ENCODE measurements at regions not wholly inside any gene's neighbourhood (a gene's known extent, or its start where the extent isn't known, plus 50 kb on each side); places are given as distances from the start of the nearest gene placed in this dataset.

- no peak for DNase-seq (ENCODE audit: low read depth)
- no peak overlapping the region for H3K4me3 ChIP-seq (ENCODE audit: low read depth, low read length)
Observed at GRCh38 chr11:121842192-121842585, 273.8 kb downstream of the BLID start.

DNA sequence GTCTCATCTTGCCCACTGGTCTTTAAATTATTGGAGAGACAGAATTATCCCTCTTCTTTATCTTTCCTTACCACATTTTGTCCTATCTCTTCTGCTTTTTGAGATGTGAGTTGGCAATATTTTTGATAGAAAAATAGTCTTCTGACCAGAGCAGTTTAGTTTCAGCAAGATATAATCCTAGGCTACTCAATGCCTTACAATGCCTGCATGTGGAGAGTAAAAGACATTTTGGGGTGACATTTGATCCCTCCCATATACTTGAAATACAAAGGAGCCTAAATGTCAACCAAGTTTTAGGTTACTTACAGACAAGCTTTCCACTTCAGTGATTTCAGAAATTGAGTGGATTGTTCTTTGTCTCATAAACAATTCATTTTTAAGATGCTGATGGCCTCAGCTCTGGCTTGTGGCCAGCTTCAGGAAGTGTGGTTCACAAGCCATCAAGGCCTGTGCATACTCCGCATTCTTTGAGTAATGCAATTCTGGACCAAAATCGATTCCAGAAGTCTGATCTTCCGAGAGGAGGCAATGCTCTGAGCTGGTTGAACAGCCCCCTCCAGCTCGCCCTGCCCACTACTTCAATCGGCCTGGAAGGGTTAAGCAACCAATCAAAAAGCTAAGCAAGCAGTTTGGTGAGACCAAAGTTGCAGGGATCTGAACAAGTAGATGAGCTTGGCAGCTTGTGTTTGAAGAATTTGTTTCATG is 274.4 kb downstream of the BLID start:
- H3K4me3 ChIP-seq (ENCODE audit: low read depth, low read length) = no peak overlapping the region
- TF ChIP-seq, protein P1, sequence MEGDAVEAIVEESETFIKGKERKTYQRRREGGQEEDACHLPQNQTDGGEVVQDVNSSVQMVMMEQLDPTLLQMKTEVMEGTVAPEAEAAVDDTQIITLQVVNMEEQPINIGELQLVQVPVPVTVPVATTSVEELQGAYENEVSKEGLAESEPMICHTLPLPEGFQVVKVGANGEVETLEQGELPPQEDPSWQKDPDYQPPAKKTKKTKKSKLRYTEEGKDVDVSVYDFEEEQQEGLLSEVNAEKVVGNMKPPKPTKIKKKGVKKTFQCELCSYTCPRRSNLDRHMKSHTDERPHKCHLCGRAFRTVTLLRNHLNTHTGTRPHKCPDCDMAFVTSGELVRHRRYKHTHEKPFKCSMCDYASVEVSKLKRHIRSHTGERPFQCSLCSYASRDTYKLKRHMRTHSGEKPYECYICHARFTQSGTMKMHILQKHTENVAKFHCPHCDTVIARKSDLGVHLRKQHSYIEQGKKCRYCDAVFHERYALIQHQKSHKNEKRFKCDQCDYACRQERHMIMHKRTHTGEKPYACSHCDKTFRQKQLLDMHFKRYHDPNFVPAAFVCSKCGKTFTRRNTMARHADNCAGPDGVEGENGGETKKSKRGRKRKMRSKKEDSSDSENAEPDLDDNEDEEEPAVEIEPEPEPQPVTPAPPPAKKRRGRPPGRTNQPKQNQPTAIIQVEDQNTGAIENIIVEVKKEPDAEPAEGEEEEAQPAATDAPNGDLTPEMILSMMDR (IDR thresholded peaks at IDR 0.05; ENCODE audit: insufficient read depth, low read depth, low read length) = no peak

More at GRCh38 chr11:121842192-121842585, 273.8 kb downstream of the BLID start:
- TF ChIP-seq, protein P1 (IDR thresholded peaks at IDR 0.05; ENCODE audit: insufficient read depth, low read depth, low read length) = no peak

DNA sequence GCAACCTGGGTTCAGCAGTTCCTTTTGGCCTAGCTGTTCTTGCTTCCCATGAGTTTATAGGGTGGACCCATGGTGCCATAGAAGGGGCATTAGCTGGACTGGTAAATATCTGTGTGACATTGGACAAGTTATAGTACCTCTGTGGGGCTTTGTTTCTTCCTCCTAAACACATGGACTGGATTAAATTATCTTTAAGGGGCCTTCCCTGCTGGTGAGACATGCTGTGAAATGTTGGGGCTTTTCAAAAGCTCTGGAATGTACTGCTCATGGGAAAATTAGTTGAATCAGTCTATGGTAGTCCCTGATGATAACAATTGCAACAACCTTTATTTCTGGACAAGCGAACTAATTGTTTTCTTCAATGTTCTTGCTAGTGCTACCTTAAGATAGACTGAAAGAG is 276.2 kb downstream of the BLID start:
- TF ChIP-seq, protein P1 (IDR thresholded peaks at IDR 0.05; ENCODE audit: insufficient read depth, low read depth, low read length) = no peak
- no peak for DNase-seq (ENCODE audit: low read depth)
- H3K4me3 ChIP-seq (ENCODE audit: low read depth, low read length) = no peak overlapping the region

More for the DNA sequence above, 274.4 kb downstream of the BLID start:
- DNase-seq (ENCODE audit: low read depth) = peak; percentile 34

DNA sequence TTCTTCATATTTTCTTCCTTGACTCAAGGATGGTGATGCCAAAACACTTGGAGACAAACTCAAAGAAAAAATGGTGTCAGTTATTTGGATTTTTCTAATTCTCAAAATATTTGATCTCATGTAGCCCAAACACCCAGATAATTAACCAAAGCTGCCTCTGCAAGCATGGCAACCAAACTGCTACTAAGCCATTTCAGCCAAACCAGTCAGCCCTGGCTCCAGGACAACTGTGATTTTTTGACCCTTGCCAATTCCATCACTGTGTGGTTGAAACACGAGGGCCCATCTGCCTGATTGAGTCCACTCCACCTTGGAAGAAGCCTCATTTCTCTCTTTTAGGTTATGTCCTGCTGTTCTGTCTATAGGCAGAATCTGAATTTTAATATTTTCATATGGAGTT is 277.4 kb downstream of the BLID start:
- no peak overlapping the region for H3K4me3 ChIP-seq (ENCODE audit: low read depth, low read length)
- TF ChIP-seq, protein P1 (IDR thresholded peaks at IDR 0.05; ENCODE audit: insufficient read depth, low read depth, low read length) = no peak
- no peak for DNase-seq (ENCODE audit: low read depth)

DNA sequence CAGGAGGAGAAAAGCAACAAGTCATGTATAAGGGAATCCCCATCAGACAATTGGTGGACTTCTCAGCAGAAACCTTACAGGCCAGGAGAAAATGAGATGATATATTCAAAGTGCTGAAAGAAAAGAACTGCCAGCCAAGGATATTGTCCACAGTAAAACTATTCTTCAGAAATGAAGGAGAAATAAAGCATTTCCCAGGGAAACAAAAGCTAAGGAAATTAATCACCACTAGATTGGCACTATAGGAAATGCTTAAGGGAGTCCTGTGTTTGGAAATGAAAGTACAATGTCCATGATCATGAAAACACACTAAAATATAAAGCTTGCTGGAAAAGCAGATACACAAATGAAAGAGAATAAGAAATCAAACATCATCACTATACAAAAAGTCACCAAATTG is 282.0 kb downstream of the BLID start:
- no peak for DNase-seq (ENCODE audit: low read depth)
- no peak overlapping the region for H3K4me3 ChIP-seq (ENCODE audit: low read depth, low read length)
- TF ChIP-seq, protein P1 (IDR thresholded peaks at IDR 0.05; ENCODE audit: insufficient read depth, low read depth, low read length) = no peak

DNA sequence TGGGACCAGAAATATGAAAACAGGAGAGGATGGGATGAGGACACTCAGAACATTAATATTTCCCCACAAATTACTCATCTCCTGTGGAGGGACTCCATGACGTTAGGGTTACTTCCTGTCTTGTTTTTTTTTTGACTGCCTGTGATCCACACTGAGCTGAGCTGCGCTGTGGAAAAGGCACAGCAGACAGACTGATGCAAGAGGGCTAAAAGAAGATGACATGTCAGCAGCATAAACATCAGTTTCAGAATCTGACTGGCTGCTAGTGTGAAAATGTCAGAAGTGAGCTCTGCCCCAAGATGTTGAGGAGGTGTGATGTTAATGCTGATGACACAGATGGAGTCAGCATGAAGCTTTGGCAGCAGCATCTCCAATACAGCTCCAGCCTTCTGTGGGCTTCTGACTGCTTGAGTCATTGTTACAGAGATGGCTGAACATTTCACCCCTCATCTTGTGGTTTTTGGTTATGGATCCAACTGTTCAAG is 286.8 kb downstream of the BLID start:
- peak; percentile 96 for DNase-seq (ENCODE audit: low read depth)
- TF ChIP-seq, protein P1 (IDR thresholded peaks at IDR 0.05; ENCODE audit: insufficient read depth, low read depth, low read length) = no peak
- H3K4me3 ChIP-seq (ENCODE audit: low read depth, low read length) = no peak overlapping the region

DNA sequence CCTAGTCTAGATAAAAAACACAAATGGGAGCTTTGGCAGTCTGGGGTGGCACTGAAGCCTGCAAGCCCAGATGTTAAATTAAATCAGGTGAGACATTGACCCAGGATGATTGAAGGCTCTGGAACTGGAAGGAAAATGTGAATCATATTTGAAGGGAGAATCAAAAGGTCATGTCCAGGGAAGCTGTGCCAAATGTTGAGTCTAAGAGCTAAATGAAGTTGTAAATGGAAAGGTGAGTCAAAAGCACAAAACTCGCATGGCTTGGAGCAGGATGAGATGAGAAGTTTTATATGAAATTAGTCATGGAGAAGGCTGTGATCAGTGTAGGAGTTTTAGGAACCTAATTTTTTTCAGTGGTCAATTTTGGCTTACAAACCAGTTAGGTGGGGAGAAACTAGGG is 301.1 kb downstream of the BLID start:
- no peak overlapping the region for H3K4me3 ChIP-seq (ENCODE audit: low read depth, low read length)
- no peak for DNase-seq (ENCODE audit: low read depth)
- TF ChIP-seq, protein P1 (IDR thresholded peaks at IDR 0.05; ENCODE audit: insufficient read depth, low read depth, low read length) = no peak
